HCT116 (cell line): ENCODE measurements at regions not wholly inside any gene's neighbourhood (a gene's known extent, or its start where the extent isn't known, plus 50 kb on each side); places are given as distances from the start of the nearest gene placed in this dataset.

Experiments used
- ATAC-seq: fragments of 200-7000 bp; cut with Tn5 transposase; 2 replicates; pipeline ENCODE4 v1.9.1; 2020; ENCODE audit warnings: mild to moderate bottlenecking, moderate library complexity
- BruUV-seq: library from RNA; stranded (reverse); fragments of 400-500 nt; replicated peaks from 2 replicates; lab custom pipeline; 2021; lab: Mats Ljungman, UMichigan
- CTCF ChIA-PET: fragments of 300-600 bp; sonication (Branson Sonifier 250); formaldehyde crosslinking; loops from one replicate; lab custom pipeline; 2021; ENCODE audit warnings: antibody characterized with exemption; lab: Charles Lee
- POLR2A ChIA-PET: fragments of 300-600, 350-600 bp; sonication (Branson Sonifier 250); formaldehyde crosslinking; loops from one replicate; lab custom pipeline; 2021; ENCODE audit warnings: antibody characterized with exemption; lab: Charles Lee
- RAD21 ChIA-PET, 2 experiments: fragments of 300-600 bp; sonication (Branson Sonifier 250); formaldehyde crosslinking; loops; one replicate each; lab custom pipeline; 2023; ENCODE audit warnings: low total read pairs in 2 of 2; ENCODE audit not compliant: uncharacterized antibody in 2 of 2, unreplicated experiment in 2 of 2, low non-redundant PET in 1 of 2; lab: Charles Lee
- DNase-seq: peaks from one replicate; pipeline ENCODE4 v3.0.0-alpha.2; 2010; ENCODE audit warnings: low read depth, low spot score
- H2AFZ ChIP-seq: fragments of 200-600 bp; shearing (Covaris generic), sonication (generic); 2 replicates; pipeline ENCODE4 v1.6.1; 2017; ENCODE audit warnings: low read depth, mixed run types, mixed read lengths, antibody characterized with exemption, low read length; ENCODE audit not compliant: poor library complexity, severe bottlenecking
- H3K27ac ChIP-seq: 2 replicates; pipeline ENCODE4 v1.5.1; 2012; ENCODE audit warnings: low read depth, low read length
- H3K27me3 ChIP-seq: fragments of 200-600 bp; sonication (generic); 2 replicates; pipeline ENCODE4 v1.6.1; 2016; ENCODE audit warnings: mixed run types, low read length, mixed read lengths; ENCODE audit not compliant: insufficient read depth
- H3K36me3 ChIP-seq, 2 experiments: fragments of 200-500 bp in 1 of 2; fragments of 200-600 bp in 1 of 2; sonication (Bioruptor generic) in 1 of 2; sonication (generic) in 1 of 2; 2 replicates each; pipeline versions ENCODE4 v1.5.1 to v1.6.1; 2014 to 2016; ENCODE audit warnings: low read length in 2 of 2, inconsistent platforms in 1 of 2, mixed read lengths in 1 of 2, mixed run types in 1 of 2; ENCODE audit not compliant: insufficient read depth in 2 of 2, control insufficient read depth in 1 of 2
- H3K4me1 ChIP-seq, 2 experiments: fragments of 200-600 bp in 1 of 2; sonication (generic) in 1 of 2; 2 replicates each; pipeline versions ENCODE4 v1.5.1 to v1.6.1; 2012 to 2017; ENCODE audit warnings: low read length in 2 of 2, inconsistent platforms in 1 of 2, mild to moderate bottlenecking in 1 of 2, mixed read lengths in 1 of 2, mixed run types in 1 of 2, moderate library complexity in 1 of 2; ENCODE audit not compliant: insufficient read depth in 2 of 2, control insufficient read depth in 1 of 2
- H3K4me2 ChIP-seq: fragments of 200-600 bp; sonication (generic); 2 replicates; pipeline ENCODE4 v1.6.1; 2017; ENCODE audit warnings: mixed run types, low read length, mixed read lengths
- H3K4me3 ChIP-seq, 2 experiments: fragments of 200-600 bp in 1 of 2; sonication (generic) in 1 of 2; replicated peaks in 1 of 2; 2 replicates each; pipeline ENCODE4 v1.5.1; 2011 to 2016; ENCODE audit warnings: low read length in 2 of 2, control low read depth in 1 of 2, low read depth in 1 of 2, mild to moderate bottlenecking in 1 of 2, mixed read lengths in 1 of 2, mixed run types in 1 of 2
- H3K79me2 ChIP-seq: fragments of 200-600 bp; sonication (generic); 2 replicates; pipeline ENCODE4 v1.6.1; 2017; ENCODE audit warnings: mild to moderate bottlenecking, mixed run types, low read length, moderate library complexity, mixed read lengths; ENCODE audit not compliant: insufficient read depth
- H3K9ac ChIP-seq: fragments of 200-600 bp; sonication (generic); 2 replicates; pipeline ENCODE4 v1.6.1; 2016; ENCODE audit warnings: low read length, mixed read lengths
- H3K9me2 ChIP-seq: fragments of 200-600 bp; sonication (generic), shearing (Covaris generic); 2 replicates; pipeline ENCODE4 v1.6.1; 2017; ENCODE audit warnings: mixed run types, mild to moderate bottlenecking, moderate library complexity; ENCODE audit not compliant: insufficient read depth
- H3K9me3 ChIP-seq, 2 experiments: fragments of 200-500 bp in 1 of 2; fragments of 200-600 bp in 1 of 2; sonication (Bioruptor generic) in 1 of 2; sonication (generic) in 1 of 2; 2 replicates each; pipeline ENCODE4 v1.6.1; 2014 to 2017; ENCODE audit warnings: low read length in 2 of 2, mixed read lengths in 2 of 2, inconsistent platforms in 1 of 2, low read depth in 1 of 2, mild to moderate bottlenecking in 1 of 2, mixed run types in 1 of 2, moderate library complexity in 1 of 2; ENCODE audit not compliant: control insufficient read depth in 1 of 2, insufficient read depth in 1 of 2
- H4K20me1 ChIP-seq: fragments of 200-600 bp; sonication (generic), shearing (Covaris generic); 2 replicates; pipeline ENCODE4 v1.6.1; 2017; ENCODE audit warnings: mixed run types, mild to moderate bottlenecking, moderate library complexity; ENCODE audit not compliant: insufficient read depth
- CBX3 ChIP-seq: IDR thresholded peaks from 2 replicates; pipeline ENCODE4 v1.6.1; 2012; ENCODE audit warnings: low read depth
- CEBPB ChIP-seq: IDR thresholded peaks from 2 replicates; pipeline ENCODE4 v1.6.1; 2012; ENCODE audit warnings: low read depth
- CTCF ChIP-seq, 3 experiments: fragments of 200-600 bp in 1 of 3; sonication (generic) in 1 of 3; IDR thresholded peaks in 2 of 3; conservative IDR thresholded peaks in 1 of 3; 2 replicates each; pipeline ENCODE4 v1.5.1; 2012 to 2017; ENCODE audit warnings: low read depth in 2 of 3, low read length in 2 of 3, antibody characterized with exemption in 1 of 3, borderline replicate concordance in 1 of 3, control low read depth in 1 of 3, mild to moderate bottlenecking in 1 of 3, mixed read lengths in 1 of 3, mixed run types in 1 of 3, moderate library complexity in 1 of 3; ENCODE audit not compliant: insufficient read depth in 1 of 3
- EZH2 ChIP-seq: fragments of 200-600 bp; sonication (generic); IDR thresholded peaks from 2 replicates; pipeline ENCODE4 v1.6.1; 2017; ENCODE audit warnings: antibody characterized with exemption, mixed run types
- EZH2phosphoT487 ChIP-seq: fragments of 200-600 bp; IDR thresholded peaks from 2 replicates; pipeline ENCODE4 v1.6.1; 2018; ENCODE audit warnings: antibody characterized with exemption, borderline replicate concordance
- FOSL1 ChIP-seq: IDR thresholded peaks from 2 replicates; pipeline ENCODE4 v1.6.1; 2012; ENCODE audit warnings: low read depth
- JUND ChIP-seq: IDR thresholded peaks from 2 replicates; pipeline ENCODE4 v1.6.1; 2012
- MAX ChIP-seq: IDR thresholded peaks from 2 replicates; pipeline ENCODE4 v1.6.1; 2012
- POLR2A ChIP-seq: IDR thresholded peaks from 2 replicates; pipeline ENCODE4 v1.7.0; 2011; ENCODE audit warnings: borderline replicate concordance; ENCODE audit not compliant: insufficient read depth, insufficient read length; ENCODE audit errors: extremely low read depth
- POLR2AphosphoS5 ChIP-seq: IDR thresholded peaks from 2 replicates; pipeline ENCODE4 v1.6.1; 2011; ENCODE audit warnings: mild to moderate bottlenecking, low read depth, low read length, moderate library complexity
- RAD21 ChIP-seq: IDR thresholded peaks from 2 replicates; pipeline ENCODE4 v1.6.1; 2012; ENCODE audit warnings: low read depth, mild to moderate bottlenecking
- REST ChIP-seq: IDR thresholded peaks from 2 replicates; pipeline ENCODE4 v1.6.1; 2012; ENCODE audit warnings: low read depth
- SP1 ChIP-seq: IDR thresholded peaks from 2 replicates; pipeline ENCODE4 v1.6.1; 2012; ENCODE audit warnings: low read depth
- TCF7L2 ChIP-seq: IDR thresholded peaks from 2 replicates; pipeline ENCODE4 v1.7.0; 2011; ENCODE audit warnings: borderline replicate concordance, inconsistent platforms; ENCODE audit not compliant: insufficient read depth, insufficient read length; ENCODE audit errors: extremely low read depth
- YY1 ChIP-seq: IDR thresholded peaks from 2 replicates; pipeline ENCODE4 v1.6.1; 2011; ENCODE audit warnings: low read length, low read depth, moderate library complexity, mild to moderate bottlenecking; ENCODE audit not compliant: insufficient replicate concordance; ENCODE audit errors: extremely low read depth
- ZFX ChIP-seq: fragments of 450-650 bp; IDR thresholded peaks from 2 replicates; pipeline ENCODE4 v1.6.1; 2017
- ZNF274 ChIP-seq: fragments of 200-500 bp; sonication (Bioruptor generic); IDR thresholded peaks from 2 replicates; pipeline ENCODE4 v1.6.1; 2014; ENCODE audit warnings: mild to moderate bottlenecking, low read depth, low read length, inconsistent platforms
- intact Hi-C: fragments of 100-400 bp; cut with micrococcal nuclease; formaldehyde crosslinking; loops from 2 replicates; pipeline ENCODE4 v1.10.0; 2022
- TF ChIP-seq, protein P1 (sequence below): IDR thresholded peaks from 2 replicates; pipeline ENCODE4 v1.6.1; 2012

- H3K9me3 ChIP-seq: no peaks in the 10 kb centered on the region
- POLR2A ChIA-PET: no interaction called here
- H3K4me3 ChIP-seq: no peak overlapping the region
- no peak overlapping the region for H2AFZ ChIP-seq
- no peak overlapping the region for H3K4me2 ChIP-seq
- H3K4me1 ChIP-seq: no peaks in the 10 kb centered on the region
- TF ChIP-seq, protein P1, sequence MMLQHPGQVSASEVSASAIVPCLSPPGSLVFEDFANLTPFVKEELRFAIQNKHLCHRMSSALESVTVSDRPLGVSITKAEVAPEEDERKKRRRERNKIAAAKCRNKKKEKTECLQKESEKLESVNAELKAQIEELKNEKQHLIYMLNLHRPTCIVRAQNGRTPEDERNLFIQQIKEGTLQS: no peak
- TF ChIP-seq MAX: no peak
- no peak for TF ChIP-seq EZH2phosphoT487
- no peak for TF ChIP-seq FOSL1
- TF ChIP-seq RAD21: no peak
- TF ChIP-seq ZFX: no peak
- no peak for TF ChIP-seq REST
- TF ChIP-seq CTCF (IDR thresholded peaks at IDR 0.05 in 2 of 3, conservative IDR thresholded peaks at IDR 0.05 in 1 of 3; ENCODE audit: borderline replicate concordance in 1 of 3, insufficient read depth in 1 of 3, low read depth in 2 of 3, low read length in 2 of 3): no peak
- TF ChIP-seq POLR2A: no peak
- TF ChIP-seq SP1: no peak
- TF ChIP-seq TCF7L2: no peak
- no peak for TF ChIP-seq CEBPB
- TF ChIP-seq JUND: no peak
- TF ChIP-seq CBX3: no peak
- TF ChIP-seq EZH2: no peak
- TF ChIP-seq POLR2AphosphoS5: no peak
- no peak for TF ChIP-seq ZNF274
- TF ChIP-seq YY1: no peak
- no peaks in the 10 kb centered on the region for H3K79me2 ChIP-seq
- intact Hi-C loops: no loop called here
- no peak overlapping the region for H3K27ac ChIP-seq
- no peaks in the 10 kb centered on the region for H3K36me3 ChIP-seq
- no peaks in the 10 kb centered on the region for H4K20me1 ChIP-seq
- no TSS peak for BruUV-seq
- H3K27me3 ChIP-seq: no peaks in the 10 kb centered on the region
- CTCF ChIA-PET: interaction anchor here (0.8 kb wide), 1 partner anchor 17 kb away, joined by 3 read pairs; no protein-coding TSS in a partner anchor
- RAD21 ChIA-PET: no interaction called here
- ATAC-seq: no peak
- H3K9ac ChIP-seq: no peak overlapping the region
- no peaks in the 10 kb centered on the region for H3K9me2 ChIP-seq
- no peak for DNase-seq
Observed at GRCh38 chr5:44499381-44499780, 110.2 kb upstream of the FGF10 start.
